Adrenal gland (tissue), 5 donors: ENCODE measurements at regions not wholly inside any gene's neighbourhood (a gene's known extent, or its start where the extent isn't known, plus 50 kb on each side); places are given as distances from the start of the nearest gene placed in this dataset.

Experiments used
- POLR2A ChIP-seq, 2 donors: fragments of 450-650 bp; IDR thresholded peaks; one replicate each; pipeline ENCODE4 v1.6.1; 2017; ENCODE audit warnings: antibody characterized with exemption in 2 of 2, mild to moderate bottlenecking in 2 of 2, moderate library complexity in 1 of 2
- TF ChIP-seq, protein P1 (sequence below), 6 experiments: fragments of 450-650 bp in 4 of 6; fragments of 200-600 bp in 2 of 6; sonication (generic) in 1 of 6; IDR thresholded peaks; 1 replicate in 5 of 6; 2 replicates in 1 of 6; pipeline versions ENCODE4 v1.5.1 to v1.8.0; 2016 to 2021; ENCODE audit warnings: antibody characterized with exemption in 6 of 6, mild to moderate bottlenecking in 2 of 6, moderate library complexity in 1 of 6
- donor health status: DM: no; HTN: no; CAD: no.

DNA sequence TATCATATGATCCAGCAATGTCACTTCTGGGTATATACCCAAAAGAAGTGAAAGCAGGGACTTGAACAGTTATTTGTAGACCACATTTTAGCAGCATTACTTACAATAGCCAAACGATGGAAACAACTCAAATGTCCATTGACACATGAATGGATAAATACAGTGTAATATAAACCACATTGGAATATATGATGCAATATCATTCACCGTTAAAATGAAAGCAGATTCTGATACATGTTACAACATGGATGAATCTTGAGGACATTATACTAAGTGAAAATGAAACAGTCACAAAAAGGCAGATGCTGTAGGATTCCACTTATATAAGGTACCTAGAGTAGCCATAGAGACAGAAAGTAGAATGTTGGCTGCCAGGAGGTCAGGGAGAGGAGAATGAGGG lies 130.5 kb upstream of the SMAD1 start:
- TF ChIP-seq, protein P1, sequence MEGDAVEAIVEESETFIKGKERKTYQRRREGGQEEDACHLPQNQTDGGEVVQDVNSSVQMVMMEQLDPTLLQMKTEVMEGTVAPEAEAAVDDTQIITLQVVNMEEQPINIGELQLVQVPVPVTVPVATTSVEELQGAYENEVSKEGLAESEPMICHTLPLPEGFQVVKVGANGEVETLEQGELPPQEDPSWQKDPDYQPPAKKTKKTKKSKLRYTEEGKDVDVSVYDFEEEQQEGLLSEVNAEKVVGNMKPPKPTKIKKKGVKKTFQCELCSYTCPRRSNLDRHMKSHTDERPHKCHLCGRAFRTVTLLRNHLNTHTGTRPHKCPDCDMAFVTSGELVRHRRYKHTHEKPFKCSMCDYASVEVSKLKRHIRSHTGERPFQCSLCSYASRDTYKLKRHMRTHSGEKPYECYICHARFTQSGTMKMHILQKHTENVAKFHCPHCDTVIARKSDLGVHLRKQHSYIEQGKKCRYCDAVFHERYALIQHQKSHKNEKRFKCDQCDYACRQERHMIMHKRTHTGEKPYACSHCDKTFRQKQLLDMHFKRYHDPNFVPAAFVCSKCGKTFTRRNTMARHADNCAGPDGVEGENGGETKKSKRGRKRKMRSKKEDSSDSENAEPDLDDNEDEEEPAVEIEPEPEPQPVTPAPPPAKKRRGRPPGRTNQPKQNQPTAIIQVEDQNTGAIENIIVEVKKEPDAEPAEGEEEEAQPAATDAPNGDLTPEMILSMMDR (IDR thresholded peaks at IDR 0.05), result no peak
- no peak for TF ChIP-seq POLR2A (IDR thresholded peaks at IDR 0.05)
